ENCODE measurements at regions not wholly inside any gene's neighbourhood (a gene's known extent, or its start where the extent isn't known, plus 50 kb on each side); places are given as distances from the start of the nearest gene placed in this dataset.

- DNase-seq: no peak
- Histone ChIP-seq H3K27me3 (no peaks in the 10 kb centered on the region), H3K4me3 (no peak overlapping the region), H3K9me3 (no peaks in the 10 kb centered on the region), H3K36me3 (no peaks in the 10 kb centered on the region), H3K4me1 (peaks cover 0 to 7% (median 1%) of the 10 kb centered on the region in 4 donors), H3K27ac (no peak overlapping the region)
- intact Hi-C loops (cut with DNase I; ENCODE audit: low total_unique reads): no loop called here
- no peak for TF ChIP-seq CTCF (IDR thresholded peaks at IDR 0.05)
Observed at GRCh38 chr5:54876556-54876955, 108.8 kb downstream of the ESM1 start.

GRCh38 chr5:54874337-54875021, 110.9 kb downstream of the ESM1 start:
- no peak for TF ChIP-seq CTCF (IDR thresholded peaks at IDR 0.05)
- Histone ChIP-seq H3K4me1 (peaks cover 0 to 7% (median 1%) of the 10 kb centered on the region in 4 donors), H3K36me3 (no peaks in the 10 kb centered on the region), H3K4me3 (no peak overlapping the region), H3K9me3 (no peaks in the 10 kb centered on the region), H3K27ac (no peak overlapping the region), H3K27me3 (no peaks in the 10 kb centered on the region)
- intact Hi-C loops (cut with DNase I; ENCODE audit: low total_unique reads): no loop called here
- DNase-seq: no peak

GRCh38 chr5:54873691-54874090, 111.7 kb downstream of the ESM1 start:
- DNase-seq: no peak
- Histone ChIP-seq H3K9me3 (no peaks in the 10 kb centered on the region), H3K36me3 (no peaks in the 10 kb centered on the region), H3K4me1 (peaks cover 0 to 7% (median 1%) of the 10 kb centered on the region in 4 donors), H3K27me3 (no peaks in the 10 kb centered on the region), H3K4me3 (no peak overlapping the region), H3K27ac (no peak overlapping the region)
- intact Hi-C loops (cut with DNase I; ENCODE audit: low total_unique reads): no loop called here
- TF ChIP-seq CTCF (IDR thresholded peaks at IDR 0.05): no peak

GRCh38 chr5:54872810-54873209, 112.6 kb downstream of the ESM1 start:
- Histone ChIP-seq H3K27ac (no peak overlapping the region), H3K4me3 (no peak overlapping the region), H3K36me3 (no peaks in the 10 kb centered on the region), H3K4me1 (peaks cover 0 to 7% (median 1%) of the 10 kb centered on the region in 4 donors), H3K9me3 (no peaks in the 10 kb centered on the region), H3K27me3 (no peaks in the 10 kb centered on the region)
- TF ChIP-seq CTCF (IDR thresholded peaks at IDR 0.05): no peak
- DNase-seq: no peak
- intact Hi-C loops (cut with DNase I; ENCODE audit: low total_unique reads): no loop called here

GRCh38 chr5:54870271-54870670, 115.1 kb downstream of the ESM1 start:
- DNase-seq: no peak
- no peak for TF ChIP-seq CTCF (IDR thresholded peaks at IDR 0.05)
- no peaks in the 10 kb centered on the region for H3K27me3 ChIP-seq
- no peaks in the 10 kb centered on the region for H3K9me3 ChIP-seq
- intact Hi-C loops (cut with DNase I; ENCODE audit: low total_unique reads): no loop called here
- no peak overlapping the region for H3K27ac ChIP-seq
- H3K4me1 ChIP-seq: peaks cover 0 to 11% (median 1%) of the 10 kb centered on the region in 4 donors
- no peak overlapping the region for H3K4me3 ChIP-seq
- H3K36me3 ChIP-seq: no peaks in the 10 kb centered on the region
